LNCaP clone FGC (cell line): ENCODE measurements at regions not wholly inside any gene's neighbourhood (a gene's known extent, or its start where the extent isn't known, plus 50 kb on each side); places are given as distances from the start of the nearest gene placed in this dataset.

Experiments
- DNase-seq: peaks from one replicate; pipeline ENCODE4 v3.0.0-alpha.2; 2011; ENCODE audit warnings: low read depth
- H3K4me3 ChIP-seq: 2 replicates; pipeline ENCODE4 v1.5.1; 2011; ENCODE audit warnings: mild to moderate bottlenecking, low read depth, low read length, control low read depth
- CTCF ChIP-seq: IDR thresholded peaks from 2 replicates; pipeline ENCODE4 v1.5.1; 2012; ENCODE audit warnings: mild to moderate bottlenecking; ENCODE audit not compliant: control insufficient read depth, insufficient read depth; ENCODE audit errors: extremely low read depth

- no peak overlapping the region for H3K4me3 ChIP-seq
- no peak for TF ChIP-seq CTCF
- no peak for DNase-seq
These were observed 57.3 kb downstream of the EVX1 start for GRCh38 chr7:27299861-27300260.

DNA sequence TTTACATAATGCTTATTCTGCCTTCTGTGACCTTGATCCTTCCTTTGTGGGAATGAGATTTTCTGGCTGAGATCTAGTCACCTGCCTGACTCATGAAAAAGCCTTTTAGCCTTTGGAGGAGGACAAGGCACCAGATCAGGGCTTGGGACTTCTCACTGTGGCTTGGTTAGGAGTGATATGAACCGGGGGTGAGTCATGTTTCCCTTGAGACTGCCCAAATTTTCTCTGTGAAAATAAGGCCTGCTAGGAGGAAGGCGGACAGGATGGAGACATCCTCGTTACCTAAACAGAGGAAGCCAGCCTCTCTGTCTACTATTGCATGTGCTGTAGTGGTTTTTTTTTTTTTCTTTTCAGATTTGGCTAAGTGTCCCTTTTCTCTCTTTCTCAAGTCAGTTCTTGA, 57.8 kb downstream of the EVX1 start:
- H3K4me3 ChIP-seq = no peak overlapping the region
- TF ChIP-seq CTCF = no peak
- DNase-seq = no peak

- no peak for DNase-seq
These were observed 60.0 kb downstream of the EVX1 start for GRCh38 chr7:27302590-27302989.

GRCh38 chr7:27303026-27303425, 60.4 kb downstream of the EVX1 start:
- no peak overlapping the region for H3K4me3 ChIP-seq
- TF ChIP-seq CTCF = no peak
- DNase-seq = no peak

More at GRCh38 chr7:27302590-27302989, 60.0 kb downstream of the EVX1 start:
- no peak for TF ChIP-seq CTCF
- H3K4me3 ChIP-seq = no peak overlapping the region

GRCh38 chr7:27305854-27306253, 63.3 kb downstream of the EVX1 start:
- DNase-seq = no peak
- no peak for TF ChIP-seq CTCF
- H3K4me3 ChIP-seq = no peak overlapping the region

GRCh38 chr7:27312820-27313219, 70.2 kb downstream of the EVX1 start:
- H3K4me3 ChIP-seq = no peak overlapping the region
- DNase-seq = no peak
- no peak for TF ChIP-seq CTCF

GRCh38 chr7:27314111-27314510, 71.5 kb downstream of the EVX1 start:
- no peak for TF ChIP-seq CTCF
- peak; percentile 88 for DNase-seq

More at GRCh38 chr7:27314111-27314510, 71.5 kb downstream of the EVX1 start:
- peak overlapping the region; percentile 8; the same call in 1 of the 2 replicates for H3K4me3 ChIP-seq
